GM12891 (cell line): ENCODE measurements at regions not wholly inside any gene's neighbourhood (a gene's known extent, or its start where the extent isn't known, plus 50 kb on each side); places are given as distances from the start of the nearest gene placed in this dataset.

Source experiments
- POLR2A ChIP-seq: IDR thresholded peaks from 2 replicates; pipeline ENCODE4 v1.6.1; 2011; ENCODE audit warnings: low read depth, low read length, control low read depth
- POLR2AphosphoS5 ChIP-seq: IDR thresholded peaks from 2 replicates; pipeline ENCODE4 v1.6.1; 2011; ENCODE audit warnings: low read depth, low read length, control low read depth
- POU2F2 ChIP-seq: IDR thresholded peaks from 2 replicates; pipeline ENCODE4 v1.6.1; 2011; ENCODE audit warnings: low read depth, mild to moderate bottlenecking, control low read depth, low read length, moderate library complexity
- SPI1 ChIP-seq: IDR thresholded peaks from 2 replicates; pipeline ENCODE4 v1.6.1; 2011; ENCODE audit warnings: low read depth, low read length, control low read depth
- TAF1 ChIP-seq: IDR thresholded peaks from 2 replicates; pipeline ENCODE4 v1.6.1; 2011; ENCODE audit warnings: low read depth, low read length, control low read depth

DNA sequence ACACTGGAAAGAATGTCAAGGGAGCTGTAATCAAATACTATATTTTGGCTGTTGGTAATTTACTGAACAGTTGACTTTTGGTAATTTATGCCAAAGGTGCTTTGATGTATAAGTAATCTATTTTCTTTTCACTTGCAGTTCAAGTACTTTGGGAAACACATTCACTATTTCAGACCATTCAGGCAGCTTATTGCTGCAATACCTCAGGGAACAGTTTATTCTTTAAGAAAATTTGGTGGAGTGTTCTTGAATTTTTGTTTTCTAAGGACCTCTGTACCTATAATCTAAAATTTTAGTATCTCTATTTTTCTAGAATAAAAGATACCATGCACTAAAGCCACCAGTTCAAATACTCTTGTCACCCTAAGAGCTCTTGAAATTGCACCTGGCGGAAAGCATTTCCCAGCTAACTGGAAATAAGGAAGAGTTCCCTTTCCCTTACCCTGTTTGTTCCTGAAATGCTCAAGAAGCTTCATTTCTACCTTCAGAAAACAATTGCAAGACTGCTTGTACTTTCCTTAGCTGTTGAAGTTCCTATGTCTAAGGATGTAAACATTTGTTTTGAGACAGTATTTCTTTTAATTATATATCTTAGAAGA, 633.5 kb upstream of the FAT1 start:
- TF ChIP-seq POLR2AphosphoS5 = no peak
- TF ChIP-seq POLR2A = no peak
- TF ChIP-seq TAF1 = no peak
- no peak for TF ChIP-seq SPI1
- TF ChIP-seq POU2F2 = no peak
